HepG2 (cell line): ENCODE measurements at regions not wholly inside any gene's neighbourhood (a gene's known extent, or its start where the extent isn't known, plus 50 kb on each side); places are given as distances from the start of the nearest gene placed in this dataset.

Source experiments
- ATAC-seq: fragments of 200-7000 bp; cut with Tn5 transposase; 3 replicates; pipeline ENCODE4 v1.9.1; 2020; ENCODE audit warnings: mild to moderate bottlenecking, moderate library complexity
- BruUV-seq: library from RNA; stranded (reverse); fragments of 400-500 nt; replicated peaks from 2 replicates; lab custom pipeline; 2021; lab: Mats Ljungman, UMichigan
- CTCF ChIA-PET: fragments of 300-600 bp; formaldehyde crosslinking; extraction: SDS; loops from one replicate; lab custom pipeline; 2021; ENCODE audit warnings: low total read pairs, inconsistent platforms, low intra/inter-chr PET ratio; lab: Yijun Ruan, JAX
- POLR2A ChIA-PET: fragments of 350-600 bp; sonication (Branson Sonifier 250); formaldehyde crosslinking; loops from one replicate; lab custom pipeline; 2020; ENCODE audit warnings: antibody characterized with exemption, inconsistent platforms; lab: Yijun Ruan, JAX
- DNase-seq: peaks from one replicate; pipeline ENCODE4 v3.0.0-alpha.2; 2015; ENCODE audit warnings: low spot score
- FAIRE-seq: peaks from 3 replicates; lab custom pipeline; 2011; peaks lifted over from hg19 to GRCh38; lab: Jason Lieb, UNC
- H2AFZ ChIP-seq: one replicate; pipeline ENCODE4 v1.6.1; 2011; ENCODE audit warnings: low read length, inconsistent platforms
- H3K27ac ChIP-seq: fragments of 300-600 bp; 3 replicates; pipeline ENCODE4 v1.8.0; 2011; ENCODE audit warnings: mixed run types, mild to moderate bottlenecking, mixed read lengths, low read length, inconsistent platforms; ENCODE audit not compliant: insufficient read depth; ENCODE audit errors: extremely low read length
- H3K27me3 ChIP-seq, 2 experiments: fragments of 200-600 bp in 1 of 2; 2 replicates in 1 of 2; 3 replicates in 1 of 2; pipeline versions ENCODE4 v1.6.0 to v1.8.0; 2011; ENCODE audit warnings: low read length in 2 of 2, mild to moderate bottlenecking in 2 of 2, moderate library complexity in 2 of 2, inconsistent platforms in 1 of 2; ENCODE audit not compliant: insufficient read depth in 2 of 2, control insufficient read depth in 1 of 2
- H3K36me3 ChIP-seq, 2 experiments: fragments of 200-600 bp in 1 of 2; replicated peaks in 1 of 2; 2 replicates in 1 of 2; 3 replicates in 1 of 2; pipeline versions ENCODE4 v1.5.1 to v1.8.0; 2011; ENCODE audit warnings: low read length in 2 of 2, inconsistent platforms in 1 of 2; ENCODE audit not compliant: insufficient read depth in 2 of 2, control insufficient read depth in 1 of 2
- H3K4me1 ChIP-seq: 2 replicates; pipeline ENCODE4 v1.5.1; 2012; ENCODE audit warnings: low read length, inconsistent platforms; ENCODE audit not compliant: insufficient read depth
- H3K4me2 ChIP-seq: 2 replicates; pipeline ENCODE4 v1.6.0; 2011; ENCODE audit warnings: low read depth, low read length, inconsistent platforms
- H3K4me3 ChIP-seq, 3 experiments: fragments of 200-600 bp in 1 of 3; sonication (generic), shearing (Covaris generic) in 1 of 3; replicated peaks in 1 of 3; 2 replicates each; pipeline ENCODE4 v1.5.1; 2011 to 2016; ENCODE audit warnings: low read length in 3 of 3, inconsistent platforms in 2 of 3, low read depth in 2 of 3, mild to moderate bottlenecking in 2 of 3, control low read depth in 1 of 3, mixed read lengths in 1 of 3; ENCODE audit not compliant: insufficient read depth in 1 of 3
- H3K79me2 ChIP-seq: one replicate; pipeline ENCODE4 v1.6.1; 2011; ENCODE audit warnings: low read length, inconsistent platforms; ENCODE audit not compliant: insufficient read depth
- H3K9ac ChIP-seq: 2 replicates; pipeline ENCODE4 v1.6.0; 2011; ENCODE audit warnings: mild to moderate bottlenecking, low read depth, low read length, inconsistent platforms; ENCODE audit not compliant: insufficient read depth
- H3K9me3 ChIP-seq: 2 replicates; pipeline ENCODE4 v1.5.1; 2012; ENCODE audit warnings: mild to moderate bottlenecking, low read length
- H4K20me1 ChIP-seq: 2 replicates; pipeline ENCODE4 v1.6.0; 2011; ENCODE audit warnings: inconsistent platforms, mild to moderate bottlenecking, low read length, moderate library complexity; ENCODE audit not compliant: insufficient read depth
- ELF4 ChIP-seq: sonication (generic); formaldehyde crosslinking; IDR thresholded peaks from 2 replicates; pipeline ENCODE4 v1.5.0; 2020; ENCODE audit warnings: missing genetic modification reagents, mild to moderate bottlenecking, moderate library complexity, borderline replicate concordance
- MED8 ChIP-seq: sonication (generic); formaldehyde crosslinking; IDR thresholded peaks from 2 replicates; pipeline ENCODE4 v1.8.1; 2023; ENCODE audit warnings: mild to moderate bottlenecking, missing genetic modification reagents; ENCODE audit not compliant: insufficient replicate concordance
- MTA1 ChIP-seq: sonication (generic); formaldehyde crosslinking; IDR thresholded peaks from 2 replicates; pipeline ENCODE4 v1.4.0; 2020; ENCODE audit warnings: missing genetic modification reagents, mild to moderate bottlenecking, borderline replicate concordance
- SALL1 ChIP-seq: sonication (generic); formaldehyde crosslinking; IDR thresholded peaks from 2 replicates; pipeline ENCODE4 v1.8.0; 2022; ENCODE audit warnings: mild to moderate bottlenecking, missing genetic modification reagents
- WGBS: methylation state at CpG from one replicate; pipeline ENCODE4 v1.1.6; 2017; ENCODE audit warnings: low lambda C conversion rate; 5-methylcytosine and 5-hydroxymethylcytosine counted together
- in situ Hi-C: cut with HindIII; loops from 2 replicates; pipeline ENCODE4 v1.10.0; 2017; ENCODE audit warnings: low pct_unique_long_range_greater_than_20kb; ENCODE audit not compliant: extremely low pct_ligation_motif_present
- intact Hi-C: fragments of 100-400 bp; cut with micrococcal nuclease; formaldehyde crosslinking; loops from one replicate; pipeline ENCODE4 v1.10.0; 2022; ENCODE audit not compliant: unreplicated experiment
- TF ChIP-seq, protein P1 (sequence below): IDR thresholded peaks from 2 replicates; pipeline ENCODE4 v1.6.1; 2018; ENCODE audit warnings: missing genetic modification reagents
- TF ChIP-seq, protein P2 (sequence below): sonication (generic); formaldehyde crosslinking; IDR thresholded peaks from 2 replicates; pipeline ENCODE4 v1.4.0; 2020; ENCODE audit warnings: missing genetic modification reagents

DNA sequence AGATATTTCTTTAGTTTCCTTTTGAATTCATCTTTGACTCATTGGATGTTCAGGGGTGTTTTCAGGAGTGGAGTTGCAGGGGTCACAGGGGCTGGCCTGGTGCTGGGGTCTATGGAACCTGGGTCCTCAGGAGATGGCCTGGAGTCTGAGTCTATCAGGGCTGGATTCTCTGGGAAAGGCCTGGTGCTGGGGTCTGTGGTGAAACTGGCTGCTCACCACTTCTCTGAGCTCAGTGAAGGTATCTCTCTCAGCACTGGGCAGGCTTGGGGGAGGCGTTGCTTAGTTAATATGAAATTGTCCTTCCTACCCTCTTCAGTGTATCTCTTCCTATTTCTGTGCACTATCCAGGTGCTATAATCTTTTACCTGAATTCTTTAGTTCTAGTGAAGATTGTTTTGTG lies 83.1 kb upstream of the SLC24A3 start:
- no peaks in the 10 kb centered on the region for H3K27me3 ChIP-seq
- TF ChIP-seq MED8 (CRISPR knock-in tag), result no peak
- no peak for TF ChIP-seq MTA1 (CRISPR knock-in tag)
- TF ChIP-seq, protein P1, sequence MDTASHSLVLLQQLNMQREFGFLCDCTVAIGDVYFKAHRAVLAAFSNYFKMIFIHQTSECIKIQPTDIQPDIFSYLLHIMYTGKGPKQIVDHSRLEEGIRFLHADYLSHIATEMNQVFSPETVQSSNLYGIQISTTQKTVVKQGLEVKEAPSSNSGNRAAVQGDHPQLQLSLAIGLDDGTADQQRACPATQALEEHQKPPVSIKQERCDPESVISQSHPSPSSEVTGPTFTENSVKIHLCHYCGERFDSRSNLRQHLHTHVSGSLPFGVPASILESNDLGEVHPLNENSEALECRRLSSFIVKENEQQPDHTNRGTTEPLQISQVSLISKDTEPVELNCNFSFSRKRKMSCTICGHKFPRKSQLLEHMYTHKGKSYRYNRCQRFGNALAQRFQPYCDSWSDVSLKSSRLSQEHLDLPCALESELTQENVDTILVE (CRISPR knock-in tag), result no peak
- TF ChIP-seq ELF4 (CRISPR knock-in tag), result no peak
- TF ChIP-seq, protein P2, sequence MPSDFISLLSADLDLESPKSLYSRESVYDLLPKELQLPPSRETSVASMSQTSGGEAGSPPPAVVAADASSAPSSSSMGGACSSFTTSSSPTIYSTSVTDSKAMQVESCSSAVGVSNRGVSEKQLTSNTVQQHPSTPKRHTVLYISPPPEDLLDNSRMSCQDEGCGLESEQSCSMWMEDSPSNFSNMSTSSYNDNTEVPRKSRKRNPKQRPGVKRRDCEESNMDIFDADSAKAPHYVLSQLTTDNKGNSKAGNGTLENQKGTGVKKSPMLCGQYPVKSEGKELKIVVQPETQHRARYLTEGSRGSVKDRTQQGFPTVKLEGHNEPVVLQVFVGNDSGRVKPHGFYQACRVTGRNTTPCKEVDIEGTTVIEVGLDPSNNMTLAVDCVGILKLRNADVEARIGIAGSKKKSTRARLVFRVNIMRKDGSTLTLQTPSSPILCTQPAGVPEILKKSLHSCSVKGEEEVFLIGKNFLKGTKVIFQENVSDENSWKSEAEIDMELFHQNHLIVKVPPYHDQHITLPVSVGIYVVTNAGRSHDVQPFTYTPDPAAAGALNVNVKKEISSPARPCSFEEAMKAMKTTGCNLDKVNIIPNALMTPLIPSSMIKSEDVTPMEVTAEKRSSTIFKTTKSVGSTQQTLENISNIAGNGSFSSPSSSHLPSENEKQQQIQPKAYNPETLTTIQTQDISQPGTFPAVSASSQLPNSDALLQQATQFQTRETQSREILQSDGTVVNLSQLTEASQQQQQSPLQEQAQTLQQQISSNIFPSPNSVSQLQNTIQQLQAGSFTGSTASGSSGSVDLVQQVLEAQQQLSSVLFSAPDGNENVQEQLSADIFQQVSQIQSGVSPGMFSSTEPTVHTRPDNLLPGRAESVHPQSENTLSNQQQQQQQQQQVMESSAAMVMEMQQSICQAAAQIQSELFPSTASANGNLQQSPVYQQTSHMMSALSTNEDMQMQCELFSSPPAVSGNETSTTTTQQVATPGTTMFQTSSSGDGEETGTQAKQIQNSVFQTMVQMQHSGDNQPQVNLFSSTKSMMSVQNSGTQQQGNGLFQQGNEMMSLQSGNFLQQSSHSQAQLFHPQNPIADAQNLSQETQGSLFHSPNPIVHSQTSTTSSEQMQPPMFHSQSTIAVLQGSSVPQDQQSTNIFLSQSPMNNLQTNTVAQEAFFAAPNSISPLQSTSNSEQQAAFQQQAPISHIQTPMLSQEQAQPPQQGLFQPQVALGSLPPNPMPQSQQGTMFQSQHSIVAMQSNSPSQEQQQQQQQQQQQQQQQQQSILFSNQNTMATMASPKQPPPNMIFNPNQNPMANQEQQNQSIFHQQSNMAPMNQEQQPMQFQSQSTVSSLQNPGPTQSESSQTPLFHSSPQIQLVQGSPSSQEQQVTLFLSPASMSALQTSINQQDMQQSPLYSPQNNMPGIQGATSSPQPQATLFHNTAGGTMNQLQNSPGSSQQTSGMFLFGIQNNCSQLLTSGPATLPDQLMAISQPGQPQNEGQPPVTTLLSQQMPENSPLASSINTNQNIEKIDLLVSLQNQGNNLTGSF, result no peak
- no peak for TF ChIP-seq SALL1
- H3K9me3 ChIP-seq, result peaks cover 20% of the 10 kb centered on the region
- intact Hi-C loops (no loop called here), in situ Hi-C loops (no loop called here)
- no peaks in the 10 kb centered on the region for H3K79me2 ChIP-seq
- H2AFZ ChIP-seq, result no peak overlapping the region
- no peak overlapping the region for H3K4me2 ChIP-seq
- no peaks in the 10 kb centered on the region for H3K4me1 ChIP-seq
- FAIRE-seq, result no peak
- POLR2A ChIA-PET, result no interaction called here
- BruUV-seq, result no TSS peak
- H4K20me1 ChIP-seq, result no peaks in the 10 kb centered on the region
- no peak for DNase-seq
- H3K27ac ChIP-seq, result no peak overlapping the region
- no peaks in the 10 kb centered on the region for H3K36me3 ChIP-seq
- WGBS, result 0% methylated on average over 1 of the region's 1 CpG
- no peak overlapping the region for H3K4me3 ChIP-seq
- ATAC-seq, result no peak
- CTCF ChIA-PET, result no interaction called here
- H3K9ac ChIP-seq, result no peak overlapping the region
